Cardiac muscle cell (in vitro differentiated cells and primary cell): ENCODE measurements at regions not wholly inside any gene's neighbourhood (a gene's known extent, or its start where the extent isn't known, plus 50 kb on each side); places are given as distances from the start of the nearest gene placed in this dataset.

Experiments used
- DNase-seq, 2 donors: peaks; one replicate each; pipeline versions ENCODE4 v3.0.0 to v3.0.0-alpha.2; 2010 to 2017; ENCODE audit warnings: low read depth in 1 of 2, low spot score in 1 of 2
- H3K27ac ChIP-seq: fragments of 200-600 bp; sonication (generic); 2 replicates; pipeline ENCODE4 v1.5.1; 2016
- H3K27me3 ChIP-seq: fragments of 200-600 bp; sonication (generic); 2 replicates; pipeline ENCODE4 v1.6.0; 2016; ENCODE audit warnings: control low read depth
- H3K36me3 ChIP-seq: fragments of 200-600 bp; sonication (generic); 2 replicates; pipeline ENCODE4 v1.5.1; 2016; ENCODE audit warnings: control low read depth
- H3K4me1 ChIP-seq: fragments of 200-600 bp; sonication (generic); 2 replicates; pipeline ENCODE4 v1.8.1; 2017; ENCODE audit warnings: low read depth, mild to moderate bottlenecking, mixed run types
- H3K4me3 ChIP-seq: fragments of 200-600 bp; sonication (generic); 2 replicates; pipeline ENCODE4 v1.5.1; 2016; ENCODE audit warnings: mild to moderate bottlenecking
- H3K9me3 ChIP-seq: fragments of 200-600 bp; sonication (generic); 2 replicates; pipeline ENCODE4 v1.5.1; 2017; ENCODE audit warnings: low read depth, mild to moderate bottlenecking, control low read depth
- TF ChIP-seq, protein P1 (sequence below): IDR thresholded peaks from 2 replicates; pipeline ENCODE4 v1.5.1; 2012; ENCODE audit warnings: low read depth, mild to moderate bottlenecking, low read length

DNA sequence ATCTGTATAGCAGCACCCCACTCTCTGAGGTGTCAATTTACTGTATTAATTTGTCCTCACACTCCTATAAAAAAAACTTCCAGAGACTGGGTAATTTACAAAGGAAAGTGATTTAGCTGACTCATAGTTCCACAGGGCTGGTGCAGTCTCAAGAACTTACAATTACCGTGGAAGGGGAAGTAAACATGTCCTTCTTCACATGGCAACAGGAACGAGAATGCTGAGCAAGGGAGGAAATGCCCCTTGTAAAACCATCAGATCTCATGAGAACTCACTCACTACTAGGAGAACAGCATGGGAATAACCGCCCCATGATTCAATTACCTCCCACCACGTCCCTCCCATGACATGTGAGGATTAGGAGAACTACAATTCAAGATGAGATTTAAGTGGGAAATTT is 602.6 kb downstream of the MTRR start:
- H3K4me1 ChIP-seq: no peaks in the 10 kb centered on the region
- H3K27ac ChIP-seq: no peak overlapping the region
- no peak for DNase-seq
- no peaks in the 10 kb centered on the region for H3K27me3 ChIP-seq
- no peaks in the 10 kb centered on the region for H3K36me3 ChIP-seq
- no peaks in the 10 kb centered on the region for H3K9me3 ChIP-seq
- H3K4me3 ChIP-seq: no peak overlapping the region
- TF ChIP-seq, protein P1, sequence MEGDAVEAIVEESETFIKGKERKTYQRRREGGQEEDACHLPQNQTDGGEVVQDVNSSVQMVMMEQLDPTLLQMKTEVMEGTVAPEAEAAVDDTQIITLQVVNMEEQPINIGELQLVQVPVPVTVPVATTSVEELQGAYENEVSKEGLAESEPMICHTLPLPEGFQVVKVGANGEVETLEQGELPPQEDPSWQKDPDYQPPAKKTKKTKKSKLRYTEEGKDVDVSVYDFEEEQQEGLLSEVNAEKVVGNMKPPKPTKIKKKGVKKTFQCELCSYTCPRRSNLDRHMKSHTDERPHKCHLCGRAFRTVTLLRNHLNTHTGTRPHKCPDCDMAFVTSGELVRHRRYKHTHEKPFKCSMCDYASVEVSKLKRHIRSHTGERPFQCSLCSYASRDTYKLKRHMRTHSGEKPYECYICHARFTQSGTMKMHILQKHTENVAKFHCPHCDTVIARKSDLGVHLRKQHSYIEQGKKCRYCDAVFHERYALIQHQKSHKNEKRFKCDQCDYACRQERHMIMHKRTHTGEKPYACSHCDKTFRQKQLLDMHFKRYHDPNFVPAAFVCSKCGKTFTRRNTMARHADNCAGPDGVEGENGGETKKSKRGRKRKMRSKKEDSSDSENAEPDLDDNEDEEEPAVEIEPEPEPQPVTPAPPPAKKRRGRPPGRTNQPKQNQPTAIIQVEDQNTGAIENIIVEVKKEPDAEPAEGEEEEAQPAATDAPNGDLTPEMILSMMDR: no peak

DNA sequence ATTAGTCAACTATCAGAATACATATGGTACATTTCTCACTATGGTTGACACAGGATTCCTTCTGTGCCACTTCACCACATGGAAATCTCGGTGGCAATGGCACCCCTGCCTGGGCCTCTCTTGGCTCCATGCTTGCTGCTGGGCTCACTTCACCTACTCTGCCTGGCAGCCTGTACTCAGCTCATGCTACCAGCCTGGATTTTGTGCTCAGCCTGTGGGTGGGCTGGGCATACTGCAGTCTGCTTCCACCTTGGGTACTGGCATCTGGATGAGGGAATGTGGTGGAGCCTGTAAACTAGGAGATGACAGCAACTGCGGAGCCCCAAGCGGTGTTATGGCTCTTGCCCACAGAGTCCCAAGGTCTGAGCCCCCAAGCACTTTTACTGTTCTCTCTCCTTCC is 604.1 kb downstream of the MTRR start:
- no peak for DNase-seq
- Histone ChIP-seq H3K27me3 (no peaks in the 10 kb centered on the region), H3K9me3 (no peaks in the 10 kb centered on the region), H3K36me3 (no peaks in the 10 kb centered on the region), H3K4me1 (no peaks in the 10 kb centered on the region), H3K4me3 (no peak overlapping the region), H3K27ac (no peak overlapping the region)
- TF ChIP-seq, protein P1: no peak

DNA sequence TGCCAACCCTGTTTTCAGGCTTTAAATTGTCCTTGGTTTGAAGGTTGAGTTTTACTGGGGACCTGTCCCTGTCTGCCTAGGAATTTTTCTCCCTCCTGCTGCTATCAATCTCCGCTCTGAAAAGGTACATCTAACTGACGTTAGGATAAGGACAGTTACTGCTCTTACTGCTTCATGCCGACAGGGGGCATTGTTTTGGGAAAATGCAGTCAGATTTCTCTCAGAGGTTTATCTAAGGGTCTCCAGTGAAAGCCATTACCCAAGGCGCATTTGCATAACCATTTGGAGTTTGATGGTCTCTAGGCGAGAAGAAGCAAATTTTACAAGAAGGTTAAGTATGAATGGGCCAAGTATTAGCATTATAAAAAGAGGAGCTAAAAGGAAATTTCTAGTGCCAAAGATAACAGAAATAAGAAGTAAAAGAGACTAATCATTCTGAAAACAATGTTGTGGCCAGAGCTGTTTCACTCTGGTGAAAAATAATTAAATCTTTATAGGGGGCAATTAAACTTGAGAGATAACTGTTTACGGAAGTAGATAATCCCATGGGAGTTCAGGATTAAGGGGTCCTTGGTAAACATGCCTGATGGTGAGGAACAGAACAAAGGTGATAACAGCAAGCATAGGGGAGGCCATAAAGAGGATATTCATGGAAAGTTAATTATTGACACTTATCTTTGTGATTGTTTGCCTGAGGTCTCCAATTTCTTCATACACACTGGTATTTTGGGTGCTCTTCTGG is 605.0 kb downstream of the MTRR start:
- H3K36me3 ChIP-seq: no peaks in the 10 kb centered on the region
- H3K4me1 ChIP-seq: no peaks in the 10 kb centered on the region
- TF ChIP-seq, protein P1: peak; percentile 12
- no peak for DNase-seq
- H3K27me3 ChIP-seq: no peaks in the 10 kb centered on the region
- H3K27ac ChIP-seq: no peak overlapping the region
- no peak overlapping the region for H3K4me3 ChIP-seq
- no peaks in the 10 kb centered on the region for H3K9me3 ChIP-seq

DNA sequence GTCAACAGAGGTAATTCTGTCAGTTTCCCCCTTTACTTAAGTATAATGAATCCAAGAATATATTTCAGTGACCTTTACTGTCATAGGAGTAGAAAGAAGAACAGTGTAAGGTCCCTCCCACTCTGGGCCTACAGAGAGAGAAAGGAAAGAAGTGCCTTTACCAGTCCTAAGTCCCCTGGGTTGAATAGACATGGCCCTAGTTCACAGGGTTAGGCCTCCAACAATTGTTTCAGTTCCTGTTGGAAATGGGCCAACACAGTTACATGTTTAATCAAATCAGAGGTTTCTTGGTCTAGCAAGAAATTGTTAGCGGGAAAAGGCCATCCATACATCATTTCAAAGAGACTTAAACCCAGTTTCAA is 605.6 kb downstream of the MTRR start:
- no peak for DNase-seq
- TF ChIP-seq, protein P1: no peak
- H3K27me3 ChIP-seq: no peaks in the 10 kb centered on the region
- no peaks in the 10 kb centered on the region for H3K9me3 ChIP-seq
- no peak overlapping the region for H3K27ac ChIP-seq
- H3K36me3 ChIP-seq: no peaks in the 10 kb centered on the region
- H3K4me1 ChIP-seq: no peaks in the 10 kb centered on the region
- no peak overlapping the region for H3K4me3 ChIP-seq

DNA sequence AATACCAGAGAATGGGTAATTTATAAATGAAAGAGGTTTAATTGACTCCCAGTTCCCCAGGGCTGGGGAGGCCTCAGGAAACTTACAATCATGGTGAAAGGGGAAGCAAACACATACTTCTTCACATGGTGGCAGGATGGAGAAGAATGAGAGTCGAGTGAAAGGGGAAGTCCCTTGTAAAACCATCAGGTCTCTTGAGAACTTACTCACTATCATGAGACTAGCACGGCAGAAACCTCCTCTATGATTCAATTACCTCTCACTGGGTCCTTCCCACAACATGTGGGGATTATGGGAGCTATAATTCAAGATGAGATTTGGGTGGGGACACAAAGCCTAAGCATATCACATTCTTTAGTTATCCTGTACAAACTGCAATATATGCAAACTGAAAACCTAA is 609.4 kb downstream of the MTRR start:
- Histone ChIP-seq H3K27me3 (no peaks in the 10 kb centered on the region), H3K4me3 (no peak overlapping the region), H3K4me1 (no peaks in the 10 kb centered on the region), H3K9me3 (no peaks in the 10 kb centered on the region), H3K36me3 (no peaks in the 10 kb centered on the region), H3K27ac (no peak overlapping the region)
- no peak for DNase-seq
- TF ChIP-seq, protein P1: no peak
